ENCODE measurements at regions not wholly inside any gene's neighbourhood (a gene's known extent, or its start where the extent isn't known, plus 50 kb on each side); places are given as distances from the start of the nearest gene placed in this dataset.

GRCh38 chr2:19749507-19749836 lies 152.3 kb downstream of the TTC32 start:
- TF ChIP-seq POLR2A (IDR thresholded peaks at IDR 0.05) (no peak), CTCF (IDR thresholded peaks at IDR 0.05 in 8 of 11, conservative IDR thresholded peaks at IDR 0.05 in 3 of 11) (no peak), POLR2AphosphoS5 (IDR thresholded peaks at IDR 0.05) (no peak)
